Mesenchymal stem cell (in vitro differentiated cells and primary cell): ENCODE measurements at regions not wholly inside any gene's neighbourhood (a gene's known extent, or its start where the extent isn't known, plus 50 kb on each side); places are given as distances from the start of the nearest gene placed in this dataset.

Experiments
- DNase-seq: peaks from one replicate; pipeline ENCODE4 v3.0.0-alpha.2; 2013
- H2AFZ ChIP-seq: one replicate; pipeline ENCODE4 v1.6.1; 2013; ENCODE audit warnings: low read depth, mild to moderate bottlenecking, control low read depth, inconsistent platforms, low read length, moderate library complexity
- H2AK5ac ChIP-seq: 2 replicates; pipeline ENCODE4 v1.6.1; 2013; ENCODE audit warnings: low read length, moderate library complexity, mild to moderate bottlenecking, inconsistent platforms; ENCODE audit not compliant: severe bottlenecking
- H2BK120ac ChIP-seq: one replicate; pipeline ENCODE4 v1.6.1; 2013; ENCODE audit warnings: low read depth, mild to moderate bottlenecking, inconsistent platforms, low read length, moderate library complexity
- H2BK12ac ChIP-seq, 2 experiments: one replicate each; pipeline ENCODE4 v1.6.1; 2013; ENCODE audit warnings: inconsistent platforms in 2 of 2, low read length in 2 of 2, mild to moderate bottlenecking in 2 of 2, moderate library complexity in 2 of 2, control low read depth in 1 of 2
- H2BK15ac ChIP-seq: one replicate; pipeline ENCODE4 v1.6.1; 2013; ENCODE audit warnings: mild to moderate bottlenecking, low read depth, inconsistent platforms; ENCODE audit not compliant: poor library complexity, severe bottlenecking
- H2BK5ac ChIP-seq: 2 replicates; pipeline ENCODE4 v1.6.1; 2013; ENCODE audit warnings: low read depth, mild to moderate bottlenecking, low read length, control low read depth, inconsistent platforms; ENCODE audit not compliant: poor library complexity, severe bottlenecking
- H3K14ac ChIP-seq, 2 experiments: one replicate each; pipeline ENCODE4 v1.6.1; 2013; ENCODE audit warnings: inconsistent platforms in 2 of 2, low read length in 2 of 2, control low read depth in 1 of 2, mild to moderate bottlenecking in 1 of 2, moderate library complexity in 1 of 2
- H3K18ac ChIP-seq, 2 experiments: one replicate each; pipeline ENCODE4 v1.6.1; 2013; ENCODE audit warnings: inconsistent platforms in 2 of 2, low read length in 2 of 2, control low read depth in 1 of 2, low read depth in 1 of 2, mild to moderate bottlenecking in 1 of 2
- H3K23ac ChIP-seq, 2 experiments: one replicate each; pipeline ENCODE4 v1.6.1; 2013; ENCODE audit warnings: inconsistent platforms in 2 of 2, low read length in 2 of 2, mild to moderate bottlenecking in 2 of 2, moderate library complexity in 2 of 2, control low read depth in 1 of 2
- H3K27ac ChIP-seq: 2 replicates; pipeline ENCODE4 v1.5.1; 2013; ENCODE audit warnings: mild to moderate bottlenecking, moderate library complexity, low read length, control low read depth, inconsistent platforms; ENCODE audit not compliant: poor library complexity, severe bottlenecking
- H3K27me3 ChIP-seq, 2 experiments: 2 replicates each; pipeline versions ENCODE4 v1.6.1 to v1.7.0; 2013; ENCODE audit warnings: low read length in 2 of 2, mild to moderate bottlenecking in 2 of 2, moderate library complexity in 2 of 2, control low read depth in 1 of 2, inconsistent platforms in 1 of 2; ENCODE audit not compliant: control insufficient read depth in 1 of 2, insufficient read depth in 1 of 2
- H3K36me3 ChIP-seq, 2 experiments: 2 replicates each; pipeline versions ENCODE4 v1.6.1 to v1.7.0; 2013; ENCODE audit warnings: low read length in 2 of 2, control low read depth in 1 of 2, inconsistent platforms in 1 of 2, low read depth in 1 of 2, mild to moderate bottlenecking in 1 of 2; ENCODE audit not compliant: insufficient read depth in 2 of 2, control insufficient read depth in 1 of 2
- H3K4ac ChIP-seq, 2 experiments: one replicate each; pipeline ENCODE4 v1.6.1; 2013; ENCODE audit warnings: inconsistent platforms in 2 of 2, low read length in 2 of 2, mild to moderate bottlenecking in 2 of 2, moderate library complexity in 2 of 2, control low read depth in 1 of 2, low read depth in 1 of 2
- H3K4me1 ChIP-seq: 2 replicates; pipeline ENCODE4 v1.6.1; 2013; ENCODE audit warnings: low read depth, low read length, control low read depth; ENCODE audit not compliant: control insufficient read depth, insufficient read depth
- H3K4me2 ChIP-seq: 2 replicates; pipeline ENCODE4 v1.6.1; 2013; ENCODE audit warnings: low read length, mild to moderate bottlenecking, inconsistent platforms; ENCODE audit not compliant: poor library complexity, severe bottlenecking
- H3K4me3 ChIP-seq, 2 experiments: 2 replicates each; pipeline versions ENCODE4 v1.5.1 to v1.7.0; 2013; ENCODE audit warnings: low read length in 2 of 2, mild to moderate bottlenecking in 2 of 2, control low read depth in 1 of 2, low read depth in 1 of 2; ENCODE audit not compliant: insufficient read depth in 1 of 2
- H3K79me1 ChIP-seq: replicated peaks from 2 replicates; pipeline ENCODE4 v1.6.1; 2013; ENCODE audit warnings: mild to moderate bottlenecking, control low read depth, low read length, inconsistent platforms; ENCODE audit not compliant: poor library complexity, severe bottlenecking
- H3K9ac ChIP-seq: 2 replicates; pipeline ENCODE4 v1.7.0; 2013; ENCODE audit warnings: mild to moderate bottlenecking, low read length, moderate library complexity
- H3K9me3 ChIP-seq: 2 replicates; pipeline ENCODE4 v1.7.0; 2013; ENCODE audit warnings: mild to moderate bottlenecking, low read length; ENCODE audit not compliant: control insufficient read depth
- H4K8ac ChIP-seq: one replicate; pipeline ENCODE4 v1.6.1; 2013; ENCODE audit warnings: inconsistent platforms, mild to moderate bottlenecking, low read length, moderate library complexity
- H4K91ac ChIP-seq: one replicate; pipeline ENCODE4 v1.6.1; 2013; ENCODE audit warnings: mild to moderate bottlenecking, low read length, inconsistent platforms
- WGBS: methylation state at CpG from one replicate; pipeline ENCODE4 v1.1.7; 2013; ENCODE audit warnings: mixed read lengths; 5-methylcytosine and 5-hydroxymethylcytosine counted together

GRCh38 chr2:206858687-206859329 lies 80.5 kb upstream of the CPO start:
- Histone ChIP-seq H3K14ac (no peak overlapping the region), H3K18ac (no peak overlapping the region), H2AFZ (no peak overlapping the region), H3K9ac (no peak overlapping the region), H2BK120ac (no peak overlapping the region), H3K23ac (peak overlapping the region in 1 of 2 experiments; percentile 42), H3K4me3 (no peak overlapping the region), H3K79me1 (no peaks in the 10 kb centered on the region), H3K4me1 (peaks cover 3% of the 10 kb centered on the region), H3K27ac (no peak overlapping the region), H2BK5ac (no peak overlapping the region), H3K36me3 (no peaks in the 10 kb centered on the region), H3K9me3 (no peaks in the 10 kb centered on the region), H3K27me3 (no peaks in the 10 kb centered on the region), H3K4me2 (no peak overlapping the region), H4K91ac (no peak overlapping the region), H2BK12ac (no peak overlapping the region), H3K4ac (no peak overlapping the region), H2AK5ac (no peak overlapping the region), H4K8ac (no peak overlapping the region), H2BK15ac (no peak overlapping the region)
- WGBS: 76% methylated on average over 4 of the region's 4 CpGs
- no peak for DNase-seq

- Histone ChIP-seq H3K18ac (no peak overlapping the region), H2BK5ac (no peak overlapping the region), H2BK120ac (no peak overlapping the region), H2BK15ac (no peak overlapping the region), H2BK12ac (no peak overlapping the region), H3K14ac (no peak overlapping the region), H3K4me2 (no peak overlapping the region), H3K4me3 (no peak overlapping the region), H3K9me3 (no peaks in the 10 kb centered on the region), H2AFZ (no peak overlapping the region), H3K4me1 (peaks cover 3% of the 10 kb centered on the region), H4K91ac (no peak overlapping the region), H3K27me3 (no peaks in the 10 kb centered on the region), H3K23ac (no peak overlapping the region), H3K27ac (no peak overlapping the region), H3K9ac (no peak overlapping the region), H3K4ac (no peak overlapping the region), H3K36me3 (no peaks in the 10 kb centered on the region), H4K8ac (no peak overlapping the region), H2AK5ac (no peak overlapping the region), H3K79me1 (no peaks in the 10 kb centered on the region)
- 89% methylated on average over 5 of the region's 5 CpGs for WGBS
- DNase-seq: no peak
These were observed 80.0 kb upstream of the CPO start for GRCh38 chr2:206859330-206859739.

- H3K23ac ChIP-seq: no peak overlapping the region
- no peak overlapping the region for H4K8ac ChIP-seq
- no peaks in the 10 kb centered on the region for H3K9me3 ChIP-seq
- H2BK12ac ChIP-seq: no peak overlapping the region
- no peak overlapping the region for H3K18ac ChIP-seq
- no peak overlapping the region for H2BK15ac ChIP-seq
- no peak overlapping the region for H4K91ac ChIP-seq
- no peak overlapping the region for H2BK120ac ChIP-seq
- no peaks in the 10 kb centered on the region for H3K79me1 ChIP-seq
- no peaks in the 10 kb centered on the region for H3K36me3 ChIP-seq
- no peak overlapping the region for H2AK5ac ChIP-seq
- peak overlapping the region; percentile 47 for H3K9ac ChIP-seq
- no peaks in the 10 kb centered on the region for H3K27me3 ChIP-seq
- DNase-seq: no peak
- no peak overlapping the region for H3K14ac ChIP-seq
- H2AFZ ChIP-seq: no peak overlapping the region
- 81% methylated on average over 3 of the region's 3 CpGs for WGBS
- H2BK5ac ChIP-seq: no peak overlapping the region
- peak overlapping the region in 1 of 2 experiments; percentile 19 for H3K4me3 ChIP-seq
- H3K27ac ChIP-seq: no peak overlapping the region
- no peak overlapping the region for H3K4ac ChIP-seq
- H3K4me2 ChIP-seq: no peak overlapping the region
- no peaks in the 10 kb centered on the region for H3K4me1 ChIP-seq
These were observed 76.1 kb upstream of the CPO start for GRCh38 chr2:206863196-206863595.

- 64% methylated on average over 3 of the region's 4 CpGs for WGBS
- DNase-seq: no peak
These were observed 75.6 kb upstream of the CPO start for GRCh38 chr2:206863716-206864115.

More at GRCh38 chr2:206863716-206864115, 75.6 kb upstream of the CPO start:
- no peak overlapping the region for H4K8ac ChIP-seq
- no peak overlapping the region for H2BK120ac ChIP-seq
- no peak overlapping the region for H4K91ac ChIP-seq
- H3K4me1 ChIP-seq: no peaks in the 10 kb centered on the region
- no peak overlapping the region for H3K18ac ChIP-seq
- no peaks in the 10 kb centered on the region for H3K9me3 ChIP-seq
- no peak overlapping the region for H3K27ac ChIP-seq
- peak overlapping the region; percentile 47 for H3K9ac ChIP-seq
- no peak overlapping the region for H3K4me2 ChIP-seq
- H2AFZ ChIP-seq: no peak overlapping the region
- H3K23ac ChIP-seq: no peak overlapping the region
- no peaks in the 10 kb centered on the region for H3K36me3 ChIP-seq
- H3K14ac ChIP-seq: no peak overlapping the region
- H2BK15ac ChIP-seq: no peak overlapping the region
- H3K79me1 ChIP-seq: no peaks in the 10 kb centered on the region
- no peak overlapping the region for H2AK5ac ChIP-seq
- no peak overlapping the region for H2BK5ac ChIP-seq
- peak overlapping the region in 1 of 2 experiments; percentile 19 for H3K4me3 ChIP-seq
- no peak overlapping the region for H3K4ac ChIP-seq
- H2BK12ac ChIP-seq: no peak overlapping the region
- no peaks in the 10 kb centered on the region for H3K27me3 ChIP-seq
